ENCODE measurements at regions not wholly inside any gene's neighbourhood (a gene's known extent, or its start where the extent isn't known, plus 50 kb on each side); places are given as distances from the start of the nearest gene placed in this dataset.

GRCh38 chr15:47288794-47289193 lies 428.5 kb upstream of the SEMA6D start:
- DNase-seq = no peak

- no peak for DNase-seq
Measured at GRCh38 chr15:47289656-47290055, 427.6 kb upstream of the SEMA6D start.

GRCh38 chr15:47291767-47292166 lies 425.5 kb upstream of the SEMA6D start:
- DNase-seq = no peak

GRCh38 chr15:47292638-47293190 lies 424.6 kb upstream of the SEMA6D start:
- DNase-seq = no peak

GRCh38 chr15:47293466-47294162 lies 423.7 kb upstream of the SEMA6D start:
- peak; percentile 85 for DNase-seq

- DNase-seq = no peak
Measured at GRCh38 chr15:47294765-47295259, 422.5 kb upstream of the SEMA6D start.

- DNase-seq = peak; percentile 33
Measured at GRCh38 chr15:47296881-47297280, 420.4 kb upstream of the SEMA6D start.

- DNase-seq = no peak
Measured at GRCh38 chr15:47299846-47300434, 417.4 kb upstream of the SEMA6D start.

GRCh38 chr15:47300596-47300995 lies 416.7 kb upstream of the SEMA6D start:
- no peak for DNase-seq

- no peak for DNase-seq
Measured at GRCh38 chr15:47301481-47301880, 415.8 kb upstream of the SEMA6D start.

GRCh38 chr15:47304656-47305055 lies 412.6 kb upstream of the SEMA6D start:
- DNase-seq = no peak

- no peak for DNase-seq
Measured at GRCh38 chr15:47312161-47312560, 405.1 kb upstream of the SEMA6D start.

GRCh38 chr15:47326410-47327333 lies 390.6 kb upstream of the SEMA6D start:
- no peak for DNase-seq

GRCh38 chr15:47331829-47332393 lies 385.4 kb upstream of the SEMA6D start:
- DNase-seq = no peak

- DNase-seq = no peak
Measured at GRCh38 chr15:47332481-47332880, 384.8 kb upstream of the SEMA6D start.

GRCh38 chr15:47333734-47334133 lies 383.6 kb upstream of the SEMA6D start:
- no peak for DNase-seq

GRCh38 chr15:47334805-47335535 lies 382.3 kb upstream of the SEMA6D start:
- no peak for DNase-seq

- DNase-seq = no peak
Measured at GRCh38 chr15:47337106-47337505, 380.2 kb upstream of the SEMA6D start.

- no peak for DNase-seq
Measured at GRCh38 chr15:47337836-47338235, 379.5 kb upstream of the SEMA6D start.

- no peak for DNase-seq
Measured at GRCh38 chr15:47338771-47339170, 378.5 kb upstream of the SEMA6D start.

- DNase-seq = no peak
Measured at GRCh38 chr15:47339800-47340570, 377.3 kb upstream of the SEMA6D start.
